CD4-positive, alpha-beta T cell treated with Interleukin-10 for 1 hour (primary cell): ENCODE measurements at regions not wholly inside any gene's neighbourhood (a gene's known extent, or its start where the extent isn't known, plus 50 kb on each side); places are given as distances from the start of the nearest gene placed in this dataset.
A peak's percentile ranks its signal among the peaks of the same experiment; 100 is the strongest.
"Not testable (repeated sequence)": the region's sequence is repeated elsewhere in the genome, so short reads cannot be mapped to it uniquely, and the experiment has no call there.

ENCODE experiments used
- DNase-seq: peaks from one replicate; pipeline ENCODE4 v3.0.0-alpha.2; 2020

DNA sequence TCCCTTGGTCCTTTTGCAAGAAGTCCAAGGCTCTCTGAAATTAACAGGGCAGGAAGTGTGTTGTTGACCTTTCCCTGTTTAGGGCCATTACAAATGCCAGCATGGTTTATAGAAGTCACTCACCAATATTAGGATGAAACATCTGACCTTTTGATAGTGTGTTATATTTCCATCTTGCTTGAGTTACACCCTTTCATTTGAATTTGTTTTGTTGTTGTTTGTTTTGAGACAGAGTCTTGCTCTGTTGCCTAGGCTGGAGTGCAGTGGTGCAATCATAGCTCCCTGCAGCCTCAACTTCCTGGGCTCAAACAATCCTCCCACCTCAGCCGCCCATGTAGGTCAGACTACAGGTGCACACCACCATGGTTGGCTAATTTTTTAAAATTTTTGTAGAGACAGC lies 241.1 kb upstream of the USP9Y start:
- DNase-seq = no peak

- no peak for DNase-seq
Measured at GRCh38 chrY:12464155-12464554, 236.9 kb upstream of the USP9Y start.

DNA sequence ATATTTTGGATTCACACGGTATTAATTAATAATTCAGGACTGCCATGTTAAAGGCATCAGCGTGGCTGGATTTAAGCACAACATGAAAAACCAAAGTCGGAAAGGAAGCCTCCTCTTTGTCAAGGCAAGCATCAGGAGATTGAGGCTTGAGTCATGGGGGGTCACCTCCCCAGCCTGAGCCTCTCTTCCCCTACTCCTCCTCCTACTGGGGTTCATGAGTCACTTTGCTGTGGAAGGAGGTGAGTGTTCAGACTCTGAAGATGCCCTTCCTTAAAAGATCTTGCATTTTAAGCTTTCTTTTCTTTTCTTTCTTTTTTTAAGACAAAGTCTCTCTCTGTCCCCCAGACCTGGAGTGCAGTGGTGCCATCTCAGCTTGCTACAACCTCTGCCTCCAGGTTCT lies 235.3 kb upstream of the USP9Y start:
- no peak for DNase-seq

DNA sequence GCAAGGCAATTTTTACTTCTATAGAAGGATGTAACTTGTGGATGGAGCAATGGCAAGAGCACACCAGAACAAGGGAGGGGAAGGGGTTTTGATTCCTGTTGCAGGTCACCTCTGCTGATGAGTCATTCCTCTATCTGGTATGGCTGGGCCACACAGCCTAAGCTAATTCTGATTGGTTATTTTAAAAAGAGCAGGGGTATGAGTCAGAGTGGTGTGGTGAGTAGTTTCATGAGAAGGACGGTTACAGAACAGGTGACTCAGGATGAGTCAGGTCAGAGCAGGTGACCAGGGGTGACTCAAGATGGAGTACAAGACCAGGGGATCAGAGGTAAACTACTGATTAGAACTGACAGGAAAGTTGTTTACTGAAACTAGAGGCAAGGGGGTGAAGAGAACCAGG lies 231.9 kb upstream of the USP9Y start:
- no peak for DNase-seq

DNA sequence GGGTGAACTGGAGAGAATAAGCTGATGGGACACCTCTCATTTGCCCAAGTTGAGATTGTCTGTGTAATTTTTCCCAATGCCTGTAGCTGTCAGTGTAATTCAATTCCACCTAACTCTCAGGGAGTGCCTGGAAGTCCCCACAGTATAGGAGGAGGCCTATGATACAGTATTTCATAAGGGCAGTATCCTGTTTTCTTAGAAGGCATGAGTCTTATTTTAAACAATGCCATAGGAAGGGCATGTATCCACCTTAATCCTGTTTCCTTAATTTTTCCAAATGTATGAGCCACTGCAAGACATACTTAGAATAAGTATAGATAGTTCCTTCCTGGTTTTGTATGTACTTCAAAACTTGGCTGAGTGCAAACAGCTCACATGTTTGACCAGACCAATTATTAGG lies 226.6 kb upstream of the USP9Y start:
- DNase-seq = no peak

- DNase-seq = peak; percentile 52
Measured at GRCh38 chrY:12479382-12479781, 221.6 kb upstream of the USP9Y start.

- no peak for DNase-seq
Measured at GRCh38 chrY:12483394-12483793, 217.6 kb upstream of the USP9Y start.

GRCh38 chrY:12490558-12491209 lies 210.3 kb upstream of the USP9Y start:
- DNase-seq = peak; percentile 19

- DNase-seq = no peak
Measured at GRCh38 chrY:12492218-12492617, 208.8 kb upstream of the USP9Y start.

GRCh38 chrY:12496007-12496406 lies 205.0 kb upstream of the USP9Y start:
- no peak for DNase-seq

GRCh38 chrY:12500096-12500495 lies 200.9 kb upstream of the USP9Y start:
- DNase-seq = no peak

GRCh38 chrY:12504028-12504427 lies 197.0 kb upstream of the USP9Y start:
- DNase-seq = not testable (repeated sequence)

- no peak for DNase-seq
Measured at GRCh38 chrY:12517338-12517737, 183.7 kb upstream of the USP9Y start.

GRCh38 chrY:12525206-12525605 lies 175.8 kb upstream of the USP9Y start:
- no peak for DNase-seq

- DNase-seq = no peak
Measured at GRCh38 chrY:12526362-12527063, 174.5 kb upstream of the USP9Y start.

- DNase-seq = no peak
Measured at GRCh38 chrY:12537226-12537854, 163.7 kb upstream of the USP9Y start.

DNA sequence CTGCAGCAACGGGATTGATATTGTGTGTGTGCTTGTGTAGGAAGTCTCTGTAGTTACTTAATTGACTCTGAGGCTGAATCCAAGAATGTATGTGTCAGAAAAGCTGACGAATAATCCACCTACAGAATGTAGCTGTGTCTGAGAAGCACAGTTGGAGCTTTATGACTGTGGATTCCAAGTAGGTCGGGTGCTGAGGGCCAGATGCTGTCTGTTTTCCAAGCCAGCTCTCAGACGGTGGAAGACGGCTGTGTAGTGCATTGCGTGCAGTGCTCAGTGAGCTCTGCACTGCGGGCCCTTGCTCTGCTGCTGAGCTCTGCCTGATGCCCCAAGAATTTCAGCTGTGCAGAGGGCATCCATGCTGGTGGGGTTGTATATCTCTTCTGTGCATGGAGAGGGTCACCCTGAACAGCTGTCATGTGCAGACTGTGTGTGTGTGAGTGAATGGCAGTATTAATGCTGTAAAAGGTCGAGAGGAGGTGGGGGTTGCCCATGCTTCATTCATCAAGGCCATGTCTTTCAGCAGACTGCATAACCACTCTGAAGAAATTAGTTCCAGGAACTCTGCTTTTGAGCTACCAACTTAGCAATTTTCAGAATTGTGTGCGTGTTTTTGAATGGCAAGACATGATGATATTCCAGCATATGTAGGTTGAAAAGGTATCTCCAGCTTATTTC lies 154.1 kb upstream of the USP9Y start:
- DNase-seq = no peak

DNA sequence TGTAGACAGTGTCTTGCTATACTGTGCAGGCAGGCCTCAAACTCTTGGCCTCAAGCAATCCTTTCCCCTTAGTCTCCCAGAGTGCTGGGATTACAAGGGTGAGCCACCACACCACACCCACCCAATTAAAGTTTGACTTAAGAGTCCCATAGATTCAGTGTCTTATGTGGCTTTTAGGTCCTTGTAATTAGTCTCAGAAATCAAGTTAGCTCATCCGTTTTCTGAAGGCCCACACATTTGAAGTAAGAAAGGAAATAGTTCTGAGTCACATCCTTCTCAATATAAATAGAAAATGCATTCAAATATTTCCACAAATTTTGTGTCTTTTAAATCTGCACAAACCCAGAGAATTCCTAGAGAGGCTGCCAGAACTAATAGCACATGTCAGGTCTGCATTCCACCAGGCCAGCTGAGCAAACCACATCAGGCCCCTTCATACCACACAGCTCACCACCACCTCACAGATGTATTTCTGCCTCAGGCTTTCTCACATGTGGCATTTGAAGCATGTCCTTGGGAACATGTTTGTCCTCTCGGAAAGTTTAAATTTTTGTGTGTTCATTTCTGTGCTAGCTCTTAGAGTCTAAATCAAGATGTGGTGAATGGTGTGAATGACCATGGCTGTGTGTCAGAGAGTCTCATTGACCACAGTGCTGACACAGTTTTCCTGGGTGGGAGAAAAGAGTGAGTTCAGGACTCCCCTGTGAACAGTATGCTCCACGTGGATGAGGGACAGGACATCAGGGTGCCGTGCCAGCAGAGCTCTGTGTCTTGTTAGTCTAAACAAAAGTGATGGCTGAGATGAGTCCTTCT lies 148.4 kb upstream of the USP9Y start:
- DNase-seq = no peak

DNA sequence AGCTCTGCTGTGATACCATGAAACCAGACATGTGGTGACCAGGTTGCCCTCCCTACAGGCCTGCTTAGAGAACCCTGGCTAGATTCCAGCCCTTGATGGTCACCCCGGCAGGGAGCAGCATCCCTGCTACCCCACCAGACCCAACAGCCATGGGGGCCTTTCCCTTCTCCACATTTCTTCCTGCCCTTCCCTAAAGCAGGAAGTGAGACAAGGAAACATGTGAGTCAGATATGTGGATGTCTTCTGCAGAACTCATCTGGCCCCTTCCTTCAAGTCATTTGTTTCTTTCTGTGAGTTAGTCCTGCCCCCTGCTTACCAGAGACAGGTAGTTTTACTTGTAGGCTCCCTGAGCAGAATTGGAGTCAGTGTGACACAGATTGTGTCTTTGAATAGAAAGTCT lies 147.1 kb upstream of the USP9Y start:
- no peak for DNase-seq

DNA sequence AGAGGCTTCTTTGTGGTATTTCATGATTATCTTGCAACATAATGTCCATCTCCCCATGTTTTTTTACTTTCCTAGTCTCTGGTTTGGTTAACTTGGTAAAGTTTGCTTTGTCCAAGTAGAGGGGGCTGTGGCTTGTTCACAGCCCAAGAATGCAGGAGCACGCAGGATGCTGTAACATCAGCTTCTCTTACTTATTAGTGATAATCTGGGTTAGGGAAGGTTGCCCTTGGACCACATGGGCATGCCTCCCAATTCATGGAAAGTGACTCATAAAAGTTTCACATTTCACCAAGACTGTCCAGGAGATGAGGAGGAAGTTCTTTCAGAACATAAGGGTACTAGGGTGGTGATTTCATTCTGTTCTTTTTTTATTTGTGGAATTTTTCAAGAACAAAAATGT lies 146.0 kb upstream of the USP9Y start:
- no peak for DNase-seq

DNA sequence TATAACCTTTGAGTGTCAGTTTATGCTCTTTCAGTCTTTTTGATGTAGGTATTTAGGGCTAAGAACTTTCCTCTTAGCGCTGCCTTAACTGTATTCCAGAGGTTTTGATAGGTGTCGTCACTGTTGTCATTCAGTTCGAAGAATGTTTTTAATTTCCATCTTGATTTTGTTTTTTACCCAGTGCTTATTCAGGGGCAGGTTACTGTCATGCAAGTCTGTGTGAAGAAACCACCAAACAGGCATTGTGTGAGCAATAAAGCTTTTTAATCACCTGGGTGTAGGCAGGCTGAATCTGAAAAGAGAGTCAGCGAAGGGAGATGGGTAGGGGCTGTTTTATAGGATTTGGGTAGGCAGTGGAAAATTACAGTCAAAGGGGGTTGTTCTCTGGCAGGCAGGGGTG lies 142.0 kb upstream of the USP9Y start:
- DNase-seq = no peak

DNA sequence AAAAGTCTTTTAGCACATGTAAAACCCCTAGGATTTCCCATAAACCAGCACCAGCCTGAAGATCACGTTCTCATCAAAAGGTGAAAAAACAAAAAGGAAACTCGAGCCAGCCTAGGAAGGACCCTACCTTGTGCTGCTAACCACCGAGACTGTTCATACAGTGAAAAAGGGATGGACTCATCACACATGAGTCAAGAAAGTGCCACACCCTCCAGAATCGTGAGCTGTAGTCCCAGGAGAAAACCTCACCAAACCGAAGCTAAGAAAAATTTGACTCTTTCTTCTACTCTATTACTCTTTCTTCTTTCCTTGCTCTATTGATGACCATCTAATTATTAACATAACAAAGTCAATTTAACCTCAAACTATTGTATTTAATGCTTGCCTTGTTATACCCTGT lies 124.8 kb upstream of the USP9Y start:
- DNase-seq = no peak
